H1 (cell line): ENCODE measurements at regions not wholly inside any gene's neighbourhood (a gene's known extent, or its start where the extent isn't known, plus 50 kb on each side); places are given as distances from the start of the nearest gene placed in this dataset.

Experiments used
- CTCF ChIA-PET: fragments of 300-600 bp; sonication (Branson Sonifier 250); formaldehyde crosslinking; loops from one replicate; lab custom pipeline; 2021; ENCODE audit not compliant: partially characterized antibody; lab: Charles Lee
- POLR2A ChIA-PET: fragments of 300-600 bp; sonication (Branson Sonifier 250); formaldehyde crosslinking; loops from one replicate; lab custom pipeline; 2021; ENCODE audit warnings: inconsistent platforms; ENCODE audit not compliant: partially characterized antibody; lab: Charles Lee
- DNase-seq, 2 experiments: peaks; one replicate each; pipeline versions ENCODE4 v3.0.0 to v3.0.0-alpha.2; 2010 to 2022; ENCODE audit warnings: low spot score in 2 of 2, low read depth in 1 of 2, mixed read lengths in 1 of 2
- FAIRE-seq: peaks from 2 replicates; lab custom pipeline; 2011; peaks lifted over from hg19 to GRCh38; lab: Jason Lieb, UNC
- H2AFZ ChIP-seq: 2 replicates; pipeline ENCODE4 v1.8.1; 2012; ENCODE audit warnings: low read length, inconsistent platforms
- H2AK5ac ChIP-seq: 2 replicates; pipeline ENCODE4 v1.6.1; 2013; ENCODE audit warnings: low read depth, low read length
- H2BK120ac ChIP-seq: replicated peaks from 2 replicates; pipeline ENCODE3; 2013; ENCODE audit warnings: low read depth, low read length, inconsistent platforms
- H2BK12ac ChIP-seq: 2 replicates; pipeline ENCODE4 v1.6.1; 2013; ENCODE audit warnings: low read depth, low read length
- H2BK15ac ChIP-seq: 2 replicates; pipeline ENCODE4 v1.6.1; 2013; ENCODE audit warnings: low read length
- H2BK20ac ChIP-seq: 2 replicates; pipeline ENCODE4 v1.6.1; 2013; ENCODE audit warnings: low read length
- H2BK5ac ChIP-seq: 2 replicates; pipeline ENCODE4 v1.6.1; 2013; ENCODE audit warnings: low read depth, low read length
- H3K14ac ChIP-seq: 2 replicates; pipeline ENCODE4 v1.6.1; 2013; ENCODE audit warnings: inconsistent platforms; ENCODE audit not compliant: insufficient read length
- H3K18ac ChIP-seq: 2 replicates; pipeline ENCODE4 v1.6.1; 2013; ENCODE audit warnings: low read length; ENCODE audit errors: extremely low read depth
- H3K23ac ChIP-seq: 2 replicates; pipeline ENCODE4 v1.6.1; 2013; ENCODE audit warnings: inconsistent platforms; ENCODE audit not compliant: insufficient read length
- H3K23me2 ChIP-seq: 2 replicates; pipeline ENCODE4 v1.6.1; 2013; ENCODE audit warnings: low read depth, low read length
- H3K27ac ChIP-seq: 2 replicates; pipeline ENCODE4 v1.6.1; 2011; ENCODE audit warnings: low read depth, low read length, inconsistent platforms
- H3K27me3 ChIP-seq, 4 experiments: replicated peaks in 1 of 4; 1 replicate in 1 of 4; 2 replicates in 3 of 4; pipeline versions ENCODE4 v1.6.1 to v1.8.1; 2011 to 2013; ENCODE audit warnings: low read length in 3 of 4, mild to moderate bottlenecking in 3 of 4, inconsistent platforms in 2 of 4, mixed read lengths in 2 of 4, moderate library complexity in 1 of 4; ENCODE audit not compliant: control insufficient read depth in 3 of 4, insufficient read depth in 3 of 4; ENCODE audit errors: extremely low read depth in 1 of 4
- H3K36me3 ChIP-seq, 4 experiments: 2 replicates each; pipeline versions ENCODE4 v1.6.1 to v1.8.1; 2011 to 2013; ENCODE audit warnings: mild to moderate bottlenecking in 4 of 4, low read length in 3 of 4, moderate library complexity in 2 of 4, control low read depth in 1 of 4, inconsistent platforms in 1 of 4; ENCODE audit not compliant: insufficient read depth in 4 of 4, control insufficient read depth in 2 of 4
- H3K4ac ChIP-seq: replicated peaks from 2 replicates; pipeline ENCODE3; 2013; ENCODE audit warnings: low read length, low read depth, mixed read lengths, inconsistent platforms; ENCODE audit not compliant: insufficient read length
- H3K4me1 ChIP-seq, 4 experiments: replicated peaks in 1 of 4; 1 replicate in 1 of 4; 2 replicates in 3 of 4; pipeline versions ENCODE4 v1.6.1 to v1.8.1; 2011 to 2013; ENCODE audit warnings: low read length in 3 of 4, inconsistent platforms in 2 of 4, mixed read lengths in 1 of 4; ENCODE audit not compliant: insufficient read depth in 4 of 4, control insufficient read depth in 3 of 4
- H3K4me2 ChIP-seq, 2 experiments: 2 replicates each; pipeline versions ENCODE4 v1.6.1 to v1.8.1; 2011 to 2013; ENCODE audit warnings: low read depth in 2 of 2, low read length in 2 of 2, control low read depth in 1 of 2, inconsistent platforms in 1 of 2, mild to moderate bottlenecking in 1 of 2; ENCODE audit not compliant: insufficient read depth in 1 of 2
- H3K4me3 ChIP-seq, 4 experiments: fragments of 200-600, 300-600 bp in 1 of 4; sonication (generic), shearing (Covaris generic), sonication (Bioruptor Twin) in 1 of 4; 2 replicates each; pipeline versions ENCODE4 v1.5.1 to v1.8.1; 2011 to 2016; ENCODE audit warnings: low read length in 4 of 4, low read depth in 3 of 4, control low read depth in 2 of 4, inconsistent platforms in 2 of 4, mild to moderate bottlenecking in 2 of 4, mixed read lengths in 1 of 4, moderate library complexity in 1 of 4; ENCODE audit not compliant: insufficient read depth in 2 of 4; ENCODE audit errors: extremely low read depth in 1 of 4
- H3K56ac ChIP-seq: replicated peaks from 2 replicates; pipeline ENCODE3; 2013; ENCODE audit warnings: low read depth, mild to moderate bottlenecking, mixed read lengths, low read length, inconsistent platforms; ENCODE audit not compliant: insufficient read length
- H3K79me1 ChIP-seq: 2 replicates; pipeline ENCODE4 v1.6.1; 2013; ENCODE audit warnings: low read depth, low read length, control low read depth
- H3K79me2 ChIP-seq, 2 experiments: 2 replicates each; pipeline versions ENCODE4 v1.6.1 to v1.8.1; 2012 to 2013; ENCODE audit warnings: low read length in 2 of 2, mild to moderate bottlenecking in 2 of 2, inconsistent platforms in 1 of 2; ENCODE audit not compliant: insufficient read depth in 2 of 2, control insufficient read depth in 1 of 2
- H3K9ac ChIP-seq, 4 experiments: replicated peaks in 1 of 4; 1 replicate in 1 of 4; 2 replicates in 3 of 4; pipeline versions ENCODE4 v1.6.1 to v1.8.1; 2011 to 2013; ENCODE audit warnings: low read depth in 3 of 4, low read length in 3 of 4, control low read depth in 2 of 4, mild to moderate bottlenecking in 2 of 4, moderate library complexity in 2 of 4, inconsistent platforms in 1 of 4; ENCODE audit errors: extremely low read depth in 1 of 4
- H3K9me3 ChIP-seq, 2 experiments: 2 replicates each; pipeline versions ENCODE4 v1.6.1 to v1.8.1; 2012 to 2013; ENCODE audit warnings: mild to moderate bottlenecking in 2 of 2, moderate library complexity in 2 of 2, control low read depth in 1 of 2, inconsistent platforms in 1 of 2, low read depth in 1 of 2, low read length in 1 of 2, mixed read lengths in 1 of 2; ENCODE audit not compliant: insufficient read depth in 2 of 2
- H4K20me1 ChIP-seq, 2 experiments: replicated peaks in 1 of 2; 2 replicates each; pipeline versions ENCODE3 to v1.8.1; 2011 to 2013; ENCODE audit warnings: inconsistent platforms in 2 of 2, low read length in 2 of 2, mild to moderate bottlenecking in 1 of 2; ENCODE audit not compliant: insufficient read depth in 2 of 2, control insufficient read depth in 1 of 2
- H4K5ac ChIP-seq: 2 replicates; pipeline ENCODE4 v1.6.1; 2013; ENCODE audit warnings: low read length, low read depth, mixed read lengths, inconsistent platforms; ENCODE audit not compliant: insufficient read length
- H4K8ac ChIP-seq: 2 replicates; pipeline ENCODE4 v1.8.0; 2013; ENCODE audit warnings: mild to moderate bottlenecking, moderate library complexity, low read length, inconsistent platforms; ENCODE audit not compliant: insufficient read depth; ENCODE audit errors: extremely low read depth
- H4K91ac ChIP-seq: replicated peaks from 2 replicates; pipeline ENCODE3; 2013; ENCODE audit warnings: low read length, mixed read lengths, inconsistent platforms; ENCODE audit not compliant: insufficient read length
- CHD7 ChIP-seq: fragments of 300-600 bp; sonication (generic); IDR thresholded peaks from 2 replicates; pipeline ENCODE4 v1.7.1; 2012; ENCODE audit warnings: low read length, moderate library complexity, mild to moderate bottlenecking, inconsistent platforms; ENCODE audit not compliant: insufficient replicate concordance
- WGBS, 2 experiments: shearing (Covaris generic) in 1 of 2; methylation state at CpG; one replicate each; pipeline versions ENCODE4 v1.1.6 to v1.1.7; 2013 to 2015; ENCODE audit warnings: low lambda C conversion rate in 2 of 2, mixed read lengths in 2 of 2, inconsistent platforms in 1 of 2, low coverage in 1 of 2, missing lambda C conversion rate in 1 of 2; ENCODE audit not compliant: insufficient replicate concordance in 2 of 2, insufficient coverage in 1 of 2, insufficient read length in 1 of 2; ENCODE audit errors: extremely low coverage in 1 of 2, missing lambda C conversion rate in 1 of 2; 5-methylcytosine and 5-hydroxymethylcytosine counted together

- Histone ChIP-seq H2BK5ac (no peak overlapping the region), H3K4me1 (no peaks in the 10 kb centered on the region), H3K56ac (no peak overlapping the region), H3K36me3 (no peaks in the 10 kb centered on the region), H3K9ac (no peak overlapping the region), H2AK5ac (no peak overlapping the region), H2BK12ac (no peak overlapping the region), H3K23me2 (no peaks in the 10 kb centered on the region), H3K27ac (no peak overlapping the region), H3K18ac (no peak overlapping the region), H3K79me2 (no peaks in the 10 kb centered on the region), H3K14ac (no peak overlapping the region), H2BK120ac (no peak overlapping the region), H4K5ac (no peak overlapping the region), H4K20me1 (no peaks in the 10 kb centered on the region), H2AFZ (no peak overlapping the region), H4K91ac (no peak overlapping the region), H3K27me3 (peaks cover 0 to 3% (median 3%) of the 10 kb centered on the region in 4 experiments; a peak in 5 of 7 replicates), H3K79me1 (no peaks in the 10 kb centered on the region), H3K9me3 (no peaks in the 10 kb centered on the region), H2BK15ac (no peak overlapping the region), H2BK20ac (no peak overlapping the region), H3K4me3 (no peak overlapping the region), H4K8ac (no peak overlapping the region), H3K4ac (no peak overlapping the region), H3K23ac (no peak overlapping the region), H3K4me2 (no peak overlapping the region)
- 88% methylated on average over 3 of the region's 3 CpGs; no CpG with 5 or more reads in 1 of the 2 experiments for WGBS, 2 experiments
- POLR2A ChIA-PET, result no interaction called here
- DNase-seq (no peak), FAIRE-seq (no peak)
- CTCF ChIA-PET, result no interaction called here
- TF ChIP-seq CHD7, result no peak
Observed at GRCh38 chr20:25142435-25142834, 53.1 kb upstream of the ENTPD6 start.
